ENCODE measurements at regions not wholly inside any gene's neighbourhood (a gene's known extent, or its start where the extent isn't known, plus 50 kb on each side); places are given as distances from the start of the nearest gene placed in this dataset.

DNA sequence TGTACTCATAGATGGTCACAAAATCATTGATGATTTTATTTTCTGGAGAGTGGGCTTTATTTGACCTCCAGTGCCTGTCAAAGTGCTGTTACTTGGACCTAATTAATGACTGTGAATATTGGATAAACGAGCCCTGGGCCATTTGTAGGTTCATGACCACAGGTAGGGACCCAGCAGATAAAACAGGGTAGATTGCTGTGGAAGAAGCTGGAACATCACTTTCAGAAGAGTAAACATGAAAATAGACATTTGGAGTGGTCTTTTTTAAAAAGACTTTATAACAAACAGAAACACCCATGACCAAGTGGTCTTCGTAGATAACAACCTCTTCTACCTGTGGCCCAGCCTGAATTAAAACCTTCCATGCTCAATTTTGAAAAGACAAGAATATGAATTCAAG is 472.8 kb upstream of the MKI67 start:
- Mint-ChIP-seq H3K36me3 (no peaks in the 10 kb centered on the region), H3K4me1 (no peaks in the 10 kb centered on the region), H3K4me3 (no peak overlapping the region), H3K27ac (no peak overlapping the region), H3K27me3 (peaks cover 0 to 10% (median 4%) of the 10 kb centered on the region in 5 donors), H3K9me3 (peaks cover 0 to 14% (median 0%) of the 10 kb centered on the region in 11 donors)
- Histone ChIP-seq H3K27ac (ENCODE audit: low read depth, low read length) (no peak overlapping the region), H3K36me3 (ENCODE audit: control insufficient read depth in 2 of 3, insufficient read depth in 3 of 3, low read length in 3 of 3) (no peaks in the 10 kb centered on the region), H3K4me3 (ENCODE audit: low read length) (no peak overlapping the region), H3K27me3 (ENCODE audit: control insufficient read depth in 2 of 2, insufficient read depth in 2 of 2, low read length in 2 of 2) (no peaks in the 10 kb centered on the region), H3K9me3 (ENCODE audit: control insufficient read depth in 2 of 3, low read length in 3 of 3) (no peaks in the 10 kb centered on the region), H3K4me1 (ENCODE audit: control insufficient read depth in 2 of 2, insufficient read depth in 2 of 2, low read length in 2 of 2) (no peaks in the 10 kb centered on the region)
- no peak for ATAC-seq
- intact Hi-C loops (cut with micrococcal nuclease) = no loop called here
- no peak for DNase-seq
- ChIA-PET CTCF (no interaction called here), POLR2A (no interaction called here)

DNA sequence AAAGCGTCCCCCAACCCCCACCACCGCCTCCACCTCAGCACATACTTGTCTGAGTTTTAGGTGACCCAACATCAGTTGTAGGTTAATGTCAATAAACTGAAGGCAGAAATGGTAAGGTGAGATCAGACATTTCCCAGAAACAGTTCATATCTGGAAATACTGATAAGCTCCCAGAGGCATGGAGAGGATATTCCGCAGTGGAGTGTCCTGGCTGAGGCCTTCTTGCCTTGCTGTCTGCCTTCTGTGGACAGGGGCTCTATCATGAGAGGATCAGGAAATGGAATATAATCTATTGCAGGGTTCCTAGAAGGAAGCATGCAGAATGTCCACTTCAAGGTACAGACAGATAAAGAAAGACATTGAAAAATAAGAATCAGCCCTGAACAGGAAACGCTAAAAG is 473.3 kb upstream of the MKI67 start:
- peak overlapping the region in 1 of 9 donors; percentile 49 for H3K27ac Mint-ChIP-seq
- intact Hi-C loops (cut with micrococcal nuclease) = no loop called here
- H3K36me3 Mint-ChIP-seq = no peaks in the 10 kb centered on the region
- H3K4me3 ChIP-seq (ENCODE audit: low read length) = no peak overlapping the region
- H3K4me3 Mint-ChIP-seq = no peak overlapping the region
- peaks cover 0 to 14% (median 0%) of the 10 kb centered on the region in 11 donors for H3K9me3 Mint-ChIP-seq
- H3K27me3 Mint-ChIP-seq = peaks cover 0 to 10% (median 4%) of the 10 kb centered on the region in 5 donors
- no peaks in the 10 kb centered on the region for H3K4me1 ChIP-seq (ENCODE audit: control insufficient read depth in 2 of 2, insufficient read depth in 2 of 2, low read length in 2 of 2)
- no peaks in the 10 kb centered on the region for H3K36me3 ChIP-seq (ENCODE audit: control insufficient read depth in 2 of 3, insufficient read depth in 3 of 3, low read length in 3 of 3)
- ChIA-PET CTCF (no interaction called here), POLR2A (no interaction called here)
- H3K27ac ChIP-seq (ENCODE audit: low read depth, low read length) = no peak overlapping the region
- H3K4me1 Mint-ChIP-seq = no peaks in the 10 kb centered on the region
- DNase-seq = no peak
- no peaks in the 10 kb centered on the region for H3K27me3 ChIP-seq (ENCODE audit: control insufficient read depth in 2 of 2, insufficient read depth in 2 of 2, low read length in 2 of 2)
- H3K9me3 ChIP-seq (ENCODE audit: control insufficient read depth in 2 of 3, low read length in 3 of 3) = no peaks in the 10 kb centered on the region
- no peak for ATAC-seq

DNA sequence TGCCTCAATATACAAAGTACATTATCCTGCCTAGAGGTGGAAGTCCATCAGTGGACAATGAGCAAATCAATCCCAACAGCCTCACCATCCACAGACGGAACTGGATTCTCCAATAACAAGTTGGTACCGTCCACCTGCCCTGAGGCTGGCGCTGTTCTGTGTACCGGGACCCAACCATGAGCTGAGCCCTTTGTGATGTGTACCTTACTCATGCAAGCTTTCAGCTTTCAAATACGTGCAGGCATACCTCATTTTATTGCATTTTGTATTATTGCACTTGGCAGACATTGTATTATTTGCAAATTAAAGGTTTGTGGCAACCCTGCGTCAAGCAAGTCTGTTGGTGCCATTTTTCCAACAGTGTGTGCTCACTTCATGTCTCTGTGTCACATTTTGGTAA is 476.0 kb upstream of the MKI67 start:
- Histone ChIP-seq H3K27ac (ENCODE audit: low read depth, low read length) (no peak overlapping the region), H3K36me3 (ENCODE audit: control insufficient read depth in 2 of 3, insufficient read depth in 3 of 3, low read length in 3 of 3) (no peaks in the 10 kb centered on the region), H3K9me3 (ENCODE audit: control insufficient read depth in 2 of 3, low read length in 3 of 3) (no peaks in the 10 kb centered on the region), H3K4me3 (ENCODE audit: low read length) (no peak overlapping the region), H3K27me3 (ENCODE audit: control insufficient read depth in 2 of 2, insufficient read depth in 2 of 2, low read length in 2 of 2) (no peaks in the 10 kb centered on the region), H3K4me1 (ENCODE audit: control insufficient read depth in 2 of 2, insufficient read depth in 2 of 2, low read length in 2 of 2) (no peaks in the 10 kb centered on the region)
- H3K27ac Mint-ChIP-seq = no peak overlapping the region
- no peak overlapping the region for H3K4me3 Mint-ChIP-seq
- DNase-seq = no peak
- ATAC-seq = no peak
- H3K4me1 Mint-ChIP-seq = no peaks in the 10 kb centered on the region
- H3K27me3 Mint-ChIP-seq = peaks cover 0 to 12% (median 4%) of the 10 kb centered on the region in 5 donors
- no peaks in the 10 kb centered on the region for H3K36me3 Mint-ChIP-seq
- ChIA-PET POLR2A (interaction anchor here (0.6 kb wide), 1 partner anchor 757 kb away, joined by 7 read pairs; no protein-coding TSS in a partner anchor), CTCF (no interaction called here)
- no peaks in the 10 kb centered on the region for H3K9me3 Mint-ChIP-seq
- intact Hi-C loops (cut with micrococcal nuclease) = no loop called here

DNA sequence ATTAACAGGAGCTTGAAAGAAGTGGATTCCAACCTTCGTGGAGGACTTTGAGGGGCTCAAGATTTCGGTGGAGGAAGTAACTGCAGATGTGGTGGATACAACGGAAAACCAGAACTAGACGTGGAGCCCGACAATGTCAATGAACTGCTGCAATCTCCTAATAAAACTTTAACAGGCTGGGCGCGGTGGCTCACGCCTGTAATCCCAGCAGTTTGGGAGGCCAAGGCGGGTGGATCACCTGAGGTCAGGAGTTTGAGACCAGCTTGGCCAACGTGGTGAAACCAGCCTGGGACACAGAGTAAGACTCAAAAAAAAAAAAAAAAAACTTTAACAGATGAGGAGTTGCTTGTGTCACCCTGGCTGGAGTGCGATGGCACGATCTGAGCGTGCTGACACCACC is 477.8 kb upstream of the MKI67 start:
- POLR2A ChIA-PET = no interaction called here
- Mint-ChIP-seq H3K27me3 (peaks cover 0 to 12% (median 4%) of the 10 kb centered on the region in 5 donors), H3K9me3 (no peaks in the 10 kb centered on the region), H3K4me1 (no peaks in the 10 kb centered on the region), H3K27ac (no peak overlapping the region), H3K4me3 (no peak overlapping the region), H3K36me3 (no peaks in the 10 kb centered on the region)
- no peaks in the 10 kb centered on the region for H3K4me1 ChIP-seq (ENCODE audit: control insufficient read depth in 2 of 2, insufficient read depth in 2 of 2, low read length in 2 of 2)
- no peaks in the 10 kb centered on the region for H3K9me3 ChIP-seq (ENCODE audit: control insufficient read depth in 2 of 3, low read length in 3 of 3)
- ATAC-seq (no peak), DNase-seq (no peak)
- H3K27ac ChIP-seq (ENCODE audit: low read depth, low read length) = no peak overlapping the region
- H3K4me3 ChIP-seq (ENCODE audit: low read length) = no peak overlapping the region
- no peaks in the 10 kb centered on the region for H3K36me3 ChIP-seq (ENCODE audit: control insufficient read depth in 2 of 3, insufficient read depth in 3 of 3, low read length in 3 of 3)
- no peaks in the 10 kb centered on the region for H3K27me3 ChIP-seq (ENCODE audit: control insufficient read depth in 2 of 2, insufficient read depth in 2 of 2, low read length in 2 of 2)
- intact Hi-C loops (cut with micrococcal nuclease) = no loop called here
- CTCF ChIA-PET = no interaction called here

DNA sequence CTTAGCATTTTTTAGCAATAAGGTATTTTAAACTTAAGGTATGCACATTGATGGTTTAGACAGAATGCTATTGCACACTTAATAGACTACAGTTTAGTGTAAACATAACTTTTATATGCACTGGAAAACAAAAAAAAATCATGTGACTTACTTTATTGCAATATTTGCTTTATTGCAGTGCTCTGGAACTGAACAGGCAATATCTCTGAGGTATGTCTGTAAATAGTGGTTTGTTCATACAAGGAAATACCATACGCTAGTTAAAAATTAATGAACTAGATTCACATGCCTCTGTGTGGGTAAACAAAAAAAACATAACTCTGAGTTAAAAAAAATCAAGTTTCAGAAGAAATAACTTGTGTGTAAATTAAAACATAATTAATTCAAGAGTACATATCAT is 479.0 kb upstream of the MKI67 start:
- H3K9me3 ChIP-seq (ENCODE audit: control insufficient read depth in 2 of 3, low read length in 3 of 3) = no peaks in the 10 kb centered on the region
- no peak for ATAC-seq
- no peaks in the 10 kb centered on the region for H3K36me3 Mint-ChIP-seq
- no peak for DNase-seq
- H3K27me3 Mint-ChIP-seq = peaks cover 0 to 12% (median 4%) of the 10 kb centered on the region in 5 donors
- ChIA-PET POLR2A (no interaction called here), CTCF (no interaction called here)
- H3K27ac Mint-ChIP-seq = no peak overlapping the region
- no peaks in the 10 kb centered on the region for H3K4me1 Mint-ChIP-seq
- H3K4me3 ChIP-seq (ENCODE audit: low read length) = no peak overlapping the region
- H3K4me1 ChIP-seq (ENCODE audit: control insufficient read depth in 2 of 2, insufficient read depth in 2 of 2, low read length in 2 of 2) = no peaks in the 10 kb centered on the region
- H3K27ac ChIP-seq (ENCODE audit: low read depth, low read length) = no peak overlapping the region
- H3K27me3 ChIP-seq (ENCODE audit: control insufficient read depth in 2 of 2, insufficient read depth in 2 of 2, low read length in 2 of 2) = no peaks in the 10 kb centered on the region
- no peak overlapping the region for H3K4me3 Mint-ChIP-seq
- no peaks in the 10 kb centered on the region for H3K9me3 Mint-ChIP-seq
- no peaks in the 10 kb centered on the region for H3K36me3 ChIP-seq (ENCODE audit: control insufficient read depth in 2 of 3, insufficient read depth in 3 of 3, low read length in 3 of 3)
- intact Hi-C loops (cut with micrococcal nuclease) = no loop called here

DNA sequence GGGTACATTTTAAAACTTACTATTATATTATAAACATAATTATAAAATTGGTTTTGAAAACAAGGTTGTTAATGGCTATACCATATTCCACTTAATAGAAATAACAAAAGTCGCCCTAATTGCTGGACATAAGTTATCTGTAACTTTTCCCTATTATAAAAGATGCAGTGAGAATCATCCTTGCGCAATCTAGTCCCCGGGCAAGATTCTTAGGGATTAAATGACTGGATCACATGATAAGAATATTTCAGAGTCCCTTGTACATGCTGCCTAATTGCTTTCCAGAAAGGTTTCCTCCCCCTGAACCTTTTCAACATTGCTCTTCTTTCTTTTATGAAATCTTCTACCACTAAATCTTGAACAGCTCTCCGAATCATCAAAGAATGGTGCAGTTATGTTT is 479.8 kb upstream of the MKI67 start:
- Mint-ChIP-seq H3K9me3 (no peaks in the 10 kb centered on the region), H3K27me3 (peaks cover 0 to 12% (median 4%) of the 10 kb centered on the region in 5 donors), H3K36me3 (no peaks in the 10 kb centered on the region), H3K27ac (no peak overlapping the region), H3K4me1 (no peaks in the 10 kb centered on the region), H3K4me3 (no peak overlapping the region)
- ChIA-PET CTCF (no interaction called here), POLR2A (interaction anchor here (0.6 kb wide), 1 partner anchor 81 kb away, joined by 3 read pairs; no protein-coding TSS in a partner anchor)
- Histone ChIP-seq H3K9me3 (ENCODE audit: control insufficient read depth in 2 of 3, low read length in 3 of 3) (no peaks in the 10 kb centered on the region), H3K4me1 (ENCODE audit: control insufficient read depth in 2 of 2, insufficient read depth in 2 of 2, low read length in 2 of 2) (no peaks in the 10 kb centered on the region), H3K4me3 (ENCODE audit: low read length) (no peak overlapping the region), H3K27me3 (ENCODE audit: control insufficient read depth in 2 of 2, insufficient read depth in 2 of 2, low read length in 2 of 2) (no peaks in the 10 kb centered on the region), H3K27ac (ENCODE audit: low read depth, low read length) (no peak overlapping the region), H3K36me3 (ENCODE audit: control insufficient read depth in 2 of 3, insufficient read depth in 3 of 3, low read length in 3 of 3) (no peaks in the 10 kb centered on the region)
- DNase-seq (no peak), ATAC-seq (no peak)
- intact Hi-C loops (cut with micrococcal nuclease) = no loop called here

DNA sequence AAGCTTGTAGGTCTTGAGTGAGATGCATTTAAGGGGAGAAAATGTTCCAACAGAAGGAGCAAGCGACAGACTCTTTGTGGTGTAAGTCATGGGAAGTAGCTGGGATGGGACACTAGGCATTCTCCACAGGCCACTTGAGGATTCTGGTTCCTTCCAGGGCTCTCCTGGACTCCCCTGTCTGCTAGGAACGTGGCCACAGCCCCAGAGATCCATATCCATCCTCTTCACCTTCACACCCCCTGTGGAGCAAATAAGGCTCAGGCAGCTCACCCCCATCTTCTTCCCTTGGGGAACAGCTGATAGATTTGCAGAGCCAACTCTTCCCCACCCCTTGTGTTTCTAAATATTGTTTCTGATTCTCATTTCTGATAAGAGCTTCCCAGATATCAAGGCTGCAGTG is 482.6 kb upstream of the MKI67 start:
- Mint-ChIP-seq H3K36me3 (no peaks in the 10 kb centered on the region), H3K4me1 (no peaks in the 10 kb centered on the region), H3K9me3 (peaks cover 0 to 2% (median 0%) of the 10 kb centered on the region in 11 donors), H3K4me3 (no peak overlapping the region), H3K27me3 (peaks cover 0 to 19% (median 4%) of the 10 kb centered on the region in 5 donors), H3K27ac (no peak overlapping the region)
- Histone ChIP-seq H3K27me3 (ENCODE audit: control insufficient read depth in 2 of 2, insufficient read depth in 2 of 2, low read length in 2 of 2) (no peaks in the 10 kb centered on the region), H3K27ac (ENCODE audit: low read depth, low read length) (no peak overlapping the region), H3K9me3 (ENCODE audit: control insufficient read depth in 2 of 3, low read length in 3 of 3) (no peaks in the 10 kb centered on the region), H3K4me3 (ENCODE audit: low read length) (no peak overlapping the region), H3K36me3 (ENCODE audit: control insufficient read depth in 2 of 3, insufficient read depth in 3 of 3, low read length in 3 of 3) (no peaks in the 10 kb centered on the region), H3K4me1 (ENCODE audit: control insufficient read depth in 2 of 2, insufficient read depth in 2 of 2, low read length in 2 of 2) (no peaks in the 10 kb centered on the region)
- DNase-seq (no peak), ATAC-seq (no peak)
- ChIA-PET POLR2A (no interaction called here), CTCF (no interaction called here)
- intact Hi-C loops (cut with micrococcal nuclease) = no loop called here
